Erythroblast (primary cell): ENCODE measurements at regions not wholly inside any gene's neighbourhood (a gene's known extent, or its start where the extent isn't known, plus 50 kb on each side); places are given as distances from the start of the nearest gene placed in this dataset.
A peak's percentile ranks its signal among the peaks of the same experiment; 100 is the strongest.

Experiments used
- DNase-seq, 2 experiments: peaks; one replicate each; lab custom pipeline; 2025; lab: John Stamatoyannopoulos, UW
- GATA1 ChIP-seq: IDR thresholded peaks from 2 replicates; pipeline ENCODE4 v1.6.1; 2011; ENCODE audit warnings: low read depth, mild to moderate bottlenecking, control low read depth, low read length, moderate library complexity
- POLR2A ChIP-seq: IDR thresholded peaks from 2 replicates; pipeline ENCODE4 v1.6.1; 2011; ENCODE audit warnings: mild to moderate bottlenecking, low read length

DNA sequence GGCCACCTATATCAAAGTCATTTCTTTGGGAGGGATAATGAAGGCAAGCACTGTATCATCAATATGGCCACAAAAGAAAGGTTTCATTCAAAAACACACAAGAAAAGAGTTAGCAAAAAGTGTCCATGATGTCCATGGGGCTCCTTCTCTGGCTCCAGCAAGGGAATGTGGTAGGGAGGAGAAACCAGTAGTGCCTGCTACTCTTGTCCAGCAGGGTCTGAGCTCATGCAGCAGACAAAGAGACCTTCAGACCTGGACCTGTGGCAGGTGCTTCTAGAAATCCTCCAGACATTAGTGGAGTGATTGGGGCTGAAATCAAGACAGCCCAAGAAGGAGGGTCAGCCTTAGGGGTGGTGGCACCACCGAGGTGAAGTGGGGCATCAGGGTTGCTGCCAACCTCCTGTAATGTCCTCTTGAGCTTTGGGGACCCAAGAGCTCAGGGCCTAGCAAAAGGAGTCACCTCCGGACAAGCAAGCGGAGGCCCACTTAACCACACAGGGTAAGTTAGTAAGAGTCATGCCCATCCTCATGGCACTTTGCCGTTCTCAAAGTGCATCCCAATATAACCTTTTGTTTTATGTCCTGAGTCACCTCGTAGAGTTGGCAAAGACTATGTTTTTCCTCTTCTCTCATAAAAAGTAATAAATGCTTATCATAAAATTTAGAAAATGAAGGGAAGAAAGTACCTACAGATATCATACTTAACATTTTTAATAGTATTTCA lies 112.6 kb upstream of the YPEL5 start:
- DNase-seq = no peak
- no peak for TF ChIP-seq GATA1
- TF ChIP-seq POLR2A = no peak

DNA sequence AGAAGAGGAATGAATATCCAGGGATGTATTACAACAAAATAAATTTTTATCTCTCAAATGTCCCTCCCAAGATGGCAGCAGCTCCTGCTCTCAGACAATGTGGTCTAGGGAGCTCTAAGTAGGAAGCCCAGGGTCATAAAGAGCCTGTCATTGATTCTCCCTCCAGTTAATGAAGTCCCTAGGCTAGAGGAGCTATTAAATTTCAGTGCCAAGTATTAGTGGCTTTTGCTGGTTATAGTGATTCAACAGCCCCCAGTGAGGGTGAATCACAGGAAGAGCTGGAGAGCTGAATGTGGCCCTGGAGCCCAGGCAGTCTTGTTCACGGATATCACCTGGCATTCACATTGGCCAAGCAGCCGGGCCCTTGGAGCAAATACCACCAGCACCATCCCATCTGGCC lies 109.8 kb upstream of the YPEL5 start:
- TF ChIP-seq POLR2A = no peak
- no peak for TF ChIP-seq GATA1
- no peak for DNase-seq

DNA sequence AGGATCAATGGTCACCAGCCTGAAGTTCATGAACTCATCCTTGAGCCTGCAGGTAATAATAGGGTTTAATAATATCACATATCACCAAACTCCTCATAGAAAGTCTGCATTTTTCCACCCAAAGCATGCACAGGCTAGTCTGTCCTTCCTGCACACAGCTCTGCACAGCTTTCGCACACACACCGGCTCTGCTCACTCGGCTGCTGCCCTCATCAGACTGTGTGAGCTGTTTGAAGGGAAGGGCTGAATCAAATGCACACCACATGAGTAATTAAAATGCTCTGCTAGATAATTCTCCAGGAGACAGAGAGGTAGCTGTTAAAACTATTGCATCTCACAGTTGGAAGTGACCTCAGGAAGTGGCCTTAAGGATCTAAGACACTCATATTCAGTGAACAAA lies 108.4 kb upstream of the YPEL5 start:
- no peak for DNase-seq
- no peak for TF ChIP-seq POLR2A
- TF ChIP-seq GATA1 = no peak

DNA sequence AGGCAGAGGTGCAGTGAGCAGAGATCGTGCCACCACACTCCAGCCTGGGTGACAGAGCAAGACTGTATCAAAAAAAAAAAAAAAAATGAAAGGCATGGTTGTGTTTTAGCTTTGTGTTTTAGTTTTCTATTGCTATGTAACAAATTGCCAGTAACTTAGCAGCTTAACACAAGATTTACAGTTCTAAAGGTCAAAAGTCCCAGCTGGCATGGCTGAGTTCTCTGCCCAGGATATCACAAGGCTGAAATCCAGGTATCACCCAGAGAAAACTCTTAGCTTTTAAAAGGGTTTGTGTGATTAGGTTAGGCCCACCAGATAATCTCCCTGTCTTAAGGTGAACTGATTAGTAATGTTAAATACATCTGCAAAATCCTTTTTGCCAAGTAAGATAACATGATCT lies 107.7 kb upstream of the YPEL5 start:
- TF ChIP-seq POLR2A (no peak), GATA1 (no peak)
- DNase-seq = no peak

DNA sequence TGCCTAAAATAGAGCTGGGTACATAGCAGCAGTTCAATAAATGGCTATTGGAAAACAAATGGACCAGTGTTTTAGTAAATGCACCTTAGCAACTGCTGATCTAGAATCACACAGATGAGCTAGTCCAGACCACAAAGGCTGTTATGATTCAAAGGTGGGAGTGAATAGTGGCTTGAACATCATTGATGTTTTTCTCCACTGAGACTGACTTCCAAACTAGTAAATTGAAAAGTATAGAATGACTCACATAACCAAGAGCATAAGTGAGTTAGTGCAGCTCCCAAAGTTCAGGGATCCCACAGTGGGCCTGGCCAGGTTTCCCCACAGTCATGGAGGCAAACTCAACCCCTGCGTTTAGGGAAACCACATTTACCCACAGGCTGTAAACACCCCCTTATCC lies 106.7 kb upstream of the YPEL5 start:
- no peak for TF ChIP-seq GATA1
- no peak for TF ChIP-seq POLR2A
- DNase-seq = no peak

DNA sequence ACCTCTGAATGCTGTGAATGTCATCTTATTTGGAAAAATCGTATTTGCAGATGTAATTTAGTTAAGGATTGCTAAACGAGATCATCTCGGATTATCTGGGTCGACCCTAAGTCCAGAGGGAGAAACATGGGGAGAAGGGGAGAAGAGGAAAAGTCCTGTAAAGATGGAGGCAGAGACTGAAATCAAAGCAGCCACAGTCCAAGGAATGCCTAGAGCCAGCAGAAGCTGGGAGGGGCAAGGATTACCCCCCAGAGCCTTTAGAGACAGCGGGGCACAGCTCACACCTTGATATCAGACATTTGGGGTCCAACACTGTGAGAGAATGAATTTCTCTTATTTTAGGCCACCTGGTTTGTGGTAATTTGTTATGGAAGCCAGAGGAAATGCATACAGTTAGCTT lies 104.9 kb upstream of the YPEL5 start:
- TF ChIP-seq GATA1 (no peak), POLR2A (no peak)
- no peak for DNase-seq

DNA sequence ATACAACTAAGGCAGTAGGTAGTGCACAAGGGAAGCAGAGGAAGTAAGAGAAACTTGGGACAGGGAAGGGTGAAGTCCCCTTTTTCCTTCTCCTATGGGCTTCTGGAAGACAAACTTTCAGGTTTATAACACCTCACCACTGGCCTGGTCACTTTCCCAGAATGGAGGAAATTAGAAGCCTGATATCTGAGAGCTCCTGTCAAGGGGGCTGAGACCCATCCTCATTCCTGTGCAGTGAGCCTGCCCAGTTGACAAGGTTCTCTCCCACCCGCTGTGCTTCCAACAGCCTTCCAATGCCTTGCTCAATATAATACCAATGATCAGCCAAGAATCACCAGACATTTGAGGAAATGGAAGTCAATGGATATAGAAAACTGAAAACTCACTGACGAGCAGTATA lies 100.4 kb upstream of the YPEL5 start:
- no peak for DNase-seq
- TF ChIP-seq GATA1 (no peak), POLR2A (no peak)

DNA sequence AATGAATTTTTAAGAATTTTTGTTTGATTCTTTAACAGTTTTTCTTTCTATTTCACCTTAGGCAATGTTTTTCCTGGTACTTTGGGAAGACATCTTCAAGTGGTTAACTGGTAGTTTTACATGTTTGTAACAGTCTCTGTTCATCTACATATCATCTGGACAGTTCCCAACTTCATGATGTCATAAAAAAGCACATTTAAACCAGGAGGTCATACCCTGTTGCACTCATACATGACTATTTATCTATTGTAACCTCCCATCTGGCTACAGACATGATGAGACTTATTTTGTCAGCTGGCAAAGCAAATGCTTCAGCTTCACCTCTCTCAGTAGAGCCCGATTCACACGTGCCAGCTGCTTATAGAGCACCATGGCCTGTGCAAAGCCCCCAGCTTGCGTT lies 99.8 kb upstream of the YPEL5 start:
- no peak for DNase-seq
- TF ChIP-seq POLR2A (no peak), GATA1 (no peak)

DNA sequence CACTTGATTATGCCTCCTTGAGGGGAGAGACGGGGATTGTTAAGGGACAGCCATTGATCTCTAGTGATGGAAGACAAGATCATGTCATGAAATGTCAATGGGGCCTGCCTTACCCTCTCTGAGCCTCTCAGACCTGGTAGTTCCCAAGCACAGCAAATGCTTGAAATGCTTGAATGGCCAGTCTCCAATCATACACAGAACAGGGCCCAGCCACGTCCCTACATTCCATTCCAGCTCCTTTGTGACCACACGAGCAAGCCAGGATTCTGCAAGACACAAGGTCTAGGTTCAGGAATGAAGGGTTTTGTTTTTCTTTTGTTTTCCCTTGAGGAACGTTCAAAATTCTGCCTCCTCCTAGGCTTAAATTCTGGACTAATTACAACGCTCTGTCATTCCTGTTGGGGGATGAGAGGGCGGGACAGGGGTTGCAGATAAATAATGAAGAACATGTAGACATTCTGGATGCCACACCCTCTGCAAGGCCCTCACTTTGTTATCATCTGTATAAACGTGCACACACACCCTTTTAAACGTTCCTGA lies 98.1 kb upstream of the YPEL5 start:
- no peak for DNase-seq
- TF ChIP-seq GATA1 (no peak), POLR2A (no peak)

DNA sequence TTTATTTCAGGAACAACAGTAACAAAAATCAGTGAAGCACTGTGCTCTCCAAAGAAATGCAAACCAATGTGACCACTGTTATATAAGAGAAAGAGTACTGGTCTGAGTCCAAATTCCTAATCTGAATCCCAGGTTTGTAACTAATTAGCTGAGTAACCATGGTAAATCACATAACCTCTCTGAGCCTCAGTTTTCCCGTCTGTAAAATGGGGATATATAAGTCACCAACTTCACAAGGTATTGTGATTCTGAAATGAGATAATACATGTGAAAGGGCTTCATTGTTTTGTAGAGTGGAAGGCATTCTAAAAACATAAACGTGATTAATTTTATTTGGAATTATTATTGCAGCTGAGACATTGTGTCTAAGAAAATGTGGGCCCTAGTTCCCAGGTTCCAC lies 91.3 kb upstream of the YPEL5 start:
- no peak for TF ChIP-seq GATA1
- TF ChIP-seq POLR2A = no peak
- DNase-seq = no peak

DNA sequence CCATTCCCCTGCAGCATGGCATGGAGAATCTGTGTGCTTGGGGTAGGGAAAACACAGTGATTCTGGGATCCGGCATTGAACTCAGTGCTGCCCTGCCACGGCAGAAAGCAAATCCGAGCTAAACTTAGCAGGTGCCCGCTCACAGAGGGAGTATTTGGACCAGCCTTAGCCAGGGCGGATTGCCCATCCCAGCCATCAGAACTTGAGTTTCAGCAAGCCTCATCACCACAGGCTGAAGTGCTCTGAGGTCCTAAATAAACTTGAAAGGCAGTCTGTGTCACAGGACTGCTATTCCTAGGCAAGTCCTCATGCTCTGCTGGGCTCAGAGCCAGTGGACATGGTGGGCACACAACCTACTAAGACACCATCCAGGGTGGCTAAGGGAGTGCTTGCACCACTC lies 86.2 kb upstream of the YPEL5 start:
- no peak for DNase-seq
- TF ChIP-seq GATA1 = no peak

DNA sequence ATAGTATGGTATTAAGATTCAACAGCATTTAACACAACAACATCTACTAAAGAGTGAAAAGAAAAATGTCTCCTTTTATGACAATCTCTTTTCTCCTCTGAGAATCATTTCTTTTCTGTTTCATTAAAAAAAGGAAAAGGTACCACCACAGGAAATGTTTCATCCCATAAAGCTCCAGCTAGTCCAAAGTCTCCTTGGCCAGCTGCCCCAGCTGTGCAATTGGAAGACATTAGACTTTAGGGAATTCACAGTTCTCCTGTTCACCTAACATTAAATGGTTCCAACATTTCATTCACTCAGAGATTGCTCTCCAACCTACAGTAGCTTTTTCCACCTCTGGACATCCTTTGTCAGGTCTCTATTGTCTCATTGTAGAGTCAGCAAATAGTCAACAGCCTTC lies 78.7 kb upstream of the YPEL5 start:
- TF ChIP-seq GATA1 (no peak), POLR2A (no peak)
- no peak for DNase-seq

DNA sequence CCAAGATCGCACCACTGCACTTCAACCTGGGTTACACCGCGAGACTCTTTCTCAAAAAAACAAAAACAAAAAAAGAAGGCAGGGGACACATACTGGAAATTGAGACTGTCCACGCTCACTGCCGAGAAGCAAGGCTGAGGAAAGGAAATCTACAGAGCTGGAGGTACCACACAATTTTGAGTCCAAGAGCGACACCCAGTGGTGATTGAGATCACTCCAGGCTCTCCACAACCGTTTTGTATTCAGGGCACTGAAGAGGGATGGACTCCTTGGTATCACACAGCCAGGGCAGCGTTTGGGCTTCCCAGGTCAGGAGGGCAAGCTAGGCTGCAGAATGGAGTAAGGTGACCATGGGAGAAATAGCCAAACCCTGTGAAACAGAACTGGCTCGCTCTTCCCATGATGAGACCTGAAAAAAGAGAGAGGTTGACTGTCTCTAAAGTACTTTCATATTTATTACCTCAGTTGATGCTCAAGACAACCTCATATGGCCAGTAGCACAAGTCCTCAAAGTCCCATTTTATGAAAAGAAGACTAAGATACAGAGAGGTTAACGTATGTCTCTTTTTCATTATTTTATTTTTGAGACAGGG lies 74.5 kb upstream of the YPEL5 start:
- DNase-seq = peak; percentile 60 to 80
- TF ChIP-seq GATA1 (no peak), POLR2A (no peak)

DNA sequence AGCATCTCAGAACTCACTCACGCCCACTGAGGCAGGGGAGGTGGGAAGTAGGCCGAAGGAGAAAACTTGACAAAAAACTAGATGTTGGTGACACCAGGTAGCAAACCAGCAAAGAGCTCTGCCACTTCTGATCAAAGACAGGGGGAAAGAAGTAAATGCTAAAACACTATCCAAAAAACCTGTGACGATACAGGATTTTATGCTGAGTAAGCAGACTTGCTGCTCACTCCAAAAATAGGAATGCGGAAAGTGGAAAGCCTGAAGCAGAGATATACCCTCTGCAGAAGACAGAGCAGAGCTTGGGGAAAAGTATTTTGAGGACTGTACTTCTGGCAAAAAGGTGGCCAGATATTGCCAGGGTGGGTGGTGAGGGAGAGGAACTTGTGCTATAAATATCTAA lies 73.3 kb upstream of the YPEL5 start:
- TF ChIP-seq GATA1 = no peak
- no peak for TF ChIP-seq POLR2A
- DNase-seq = no peak

DNA sequence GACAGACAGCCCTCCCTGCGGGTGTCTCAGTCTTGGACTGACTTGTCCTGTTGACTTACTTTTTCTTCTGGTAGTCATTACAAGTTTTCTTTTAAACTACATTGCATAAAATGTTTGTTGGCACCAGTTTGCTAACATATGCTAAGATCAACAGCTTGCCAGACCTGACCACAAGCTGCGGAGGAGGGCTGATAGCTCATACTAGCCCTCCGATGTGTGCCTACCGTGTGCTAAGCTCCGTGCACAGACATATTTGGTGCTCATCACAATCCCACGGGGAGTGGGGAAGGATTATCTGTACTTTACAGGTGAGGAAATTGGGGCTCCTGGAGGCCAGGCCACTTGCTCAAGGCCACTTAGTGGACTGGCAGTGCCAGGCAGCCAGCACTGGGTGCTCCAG lies 72.8 kb upstream of the YPEL5 start:
- DNase-seq = no peak
- no peak for TF ChIP-seq POLR2A
- TF ChIP-seq GATA1 = no peak

DNA sequence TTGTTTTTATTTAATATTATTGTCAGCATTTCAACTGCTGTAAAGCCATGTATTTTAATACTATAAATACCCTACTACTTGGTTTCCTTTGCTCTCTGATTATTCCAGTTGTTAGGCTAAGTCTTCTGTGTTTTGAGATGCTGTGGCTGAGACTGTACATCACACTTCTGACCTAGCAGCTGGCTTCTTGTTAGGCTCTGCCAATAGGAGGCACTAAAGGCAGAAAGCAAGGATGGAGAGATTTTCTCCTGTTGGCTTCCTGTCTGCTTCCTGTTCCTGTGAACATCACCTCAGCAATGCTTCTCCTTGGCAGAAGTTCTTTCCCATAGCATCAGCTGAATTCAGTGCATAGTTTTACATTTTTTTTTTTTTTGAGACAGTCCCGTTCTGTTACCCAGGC lies 68.3 kb upstream of the YPEL5 start:
- DNase-seq = no peak
- TF ChIP-seq GATA1 = no peak
